Daoy (cell line): ENCODE measurements at regions not wholly inside any gene's neighbourhood (a gene's known extent, or its start where the extent isn't known, plus 50 kb on each side); places are given as distances from the start of the nearest gene placed in this dataset.

Experiments
- DNase-seq: peaks from one replicate; pipeline ENCODE4 v3.0.0-alpha.2; 2015; ENCODE audit warnings: low read depth

DNA sequence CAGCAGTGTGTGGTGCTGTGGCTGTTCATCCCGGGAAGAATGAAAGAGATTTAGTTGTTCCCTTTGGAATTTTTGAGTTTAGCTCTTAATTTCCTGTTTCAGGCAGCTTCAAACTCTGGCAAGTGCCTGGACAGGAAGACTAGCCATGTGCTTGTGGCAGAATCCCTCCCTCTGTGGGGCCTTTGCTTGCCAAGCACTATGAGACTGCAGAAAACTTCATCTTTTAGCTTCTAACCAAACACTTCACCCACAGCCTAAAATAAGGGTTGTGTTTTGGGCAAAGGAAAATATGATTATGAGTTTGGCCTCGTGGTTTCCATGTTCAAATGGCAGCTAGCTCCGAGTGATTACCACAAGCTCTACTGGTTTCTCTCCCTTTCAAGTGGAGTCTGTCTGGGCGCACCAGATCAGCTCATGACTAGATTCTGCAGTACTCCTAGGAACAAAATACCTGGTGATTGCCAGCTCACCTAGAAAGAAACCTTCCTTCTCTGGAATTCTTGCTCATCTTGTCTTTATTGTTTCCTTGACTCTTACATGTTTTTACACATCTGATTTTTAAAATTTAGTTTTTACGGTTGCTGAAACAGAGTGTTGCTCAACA lies 707.5 kb downstream of the SLITRK6 start:
- DNase-seq = no peak

DNA sequence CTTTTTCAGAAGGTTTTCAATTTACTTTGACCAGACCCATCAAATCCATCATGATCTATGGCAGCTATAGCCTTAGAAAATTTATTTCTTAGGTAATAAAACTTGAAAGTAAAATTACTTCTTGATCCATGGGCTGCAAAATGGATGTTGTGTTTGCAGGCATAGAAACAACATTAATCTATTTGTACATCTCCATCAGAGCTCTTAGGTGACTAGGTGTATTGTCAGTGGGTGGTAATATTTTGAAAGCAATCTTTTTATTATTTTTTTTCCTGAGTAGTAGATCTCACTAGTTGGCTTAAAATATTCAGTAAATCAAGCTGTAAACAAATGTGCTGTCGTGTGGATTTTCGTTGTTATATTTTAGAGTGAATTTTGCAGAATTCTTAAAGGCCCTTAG lies 710.0 kb downstream of the SLITRK6 start:
- no peak for DNase-seq

DNA sequence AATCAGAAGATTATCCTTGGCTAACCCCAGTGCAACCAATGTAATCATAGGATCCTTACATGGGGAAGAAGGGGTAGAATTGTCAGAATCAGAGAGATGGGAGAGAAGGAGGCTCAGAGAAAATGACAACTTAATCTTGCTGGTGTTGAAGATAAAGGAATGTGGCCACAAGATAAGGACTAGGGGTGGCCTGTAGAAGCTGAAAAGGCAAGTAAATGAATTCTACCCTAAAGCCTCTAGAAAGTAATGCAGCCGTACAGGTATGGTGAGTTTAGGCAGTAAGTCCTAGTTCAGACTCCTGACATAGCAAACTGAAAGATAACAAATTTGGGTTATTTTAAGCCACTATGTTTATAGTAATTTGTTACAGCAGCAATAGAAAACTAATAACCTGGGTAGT lies 718.5 kb downstream of the SLITRK6 start:
- no peak for DNase-seq

DNA sequence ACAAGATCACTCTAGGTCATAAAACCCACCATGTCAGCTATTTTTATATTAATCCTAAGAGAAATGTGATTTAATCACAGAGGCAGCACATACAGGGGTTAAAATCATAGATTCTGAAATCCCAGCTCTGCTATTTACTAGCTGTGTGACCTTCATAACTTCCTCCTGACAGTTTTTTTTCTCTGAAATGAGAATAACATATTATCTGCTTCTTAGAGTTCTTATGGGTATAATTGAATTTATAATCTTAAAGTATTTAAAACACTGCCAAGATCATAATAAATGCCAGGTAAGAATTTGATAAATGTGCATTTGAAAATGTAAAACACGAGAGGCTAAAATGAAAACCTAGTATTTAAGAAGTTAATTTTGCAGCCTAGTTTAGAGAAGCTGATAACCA lies 722.9 kb downstream of the SLITRK6 start:
- DNase-seq = no peak

DNA sequence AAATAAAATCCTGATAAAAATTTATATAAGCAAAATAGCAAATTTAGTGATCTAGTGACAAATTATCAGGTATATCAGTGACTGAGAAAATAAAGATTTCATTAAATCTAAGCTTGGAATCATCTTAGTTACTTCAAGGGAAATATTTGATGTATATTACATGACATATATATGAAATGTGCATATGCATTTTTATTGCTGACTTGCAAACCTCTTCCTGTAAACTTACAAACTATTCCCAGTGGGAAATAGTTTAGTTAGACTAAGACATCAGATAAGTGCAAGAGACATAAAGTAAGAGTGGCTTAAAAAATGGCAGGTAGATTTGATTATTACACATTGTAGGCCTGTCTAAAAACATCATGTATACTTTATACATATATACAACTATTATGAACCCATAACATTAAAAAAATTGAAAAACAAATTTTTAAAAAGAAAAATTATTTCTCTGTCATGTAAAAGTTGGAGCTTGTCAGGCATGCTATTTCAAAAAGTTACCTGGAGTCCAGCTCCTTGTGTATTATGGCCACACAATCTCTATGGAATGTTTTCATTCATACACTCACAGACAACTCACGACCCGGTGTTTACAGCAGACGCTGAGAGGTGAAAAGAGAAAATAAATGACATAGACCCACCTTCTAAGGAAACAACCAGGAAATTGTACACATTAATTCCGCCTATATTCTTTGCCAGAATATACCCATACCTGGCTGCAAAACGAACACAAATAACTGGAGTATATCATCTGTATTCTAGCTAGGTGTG lies 724.5 kb downstream of the SLITRK6 start:
- DNase-seq = no peak

DNA sequence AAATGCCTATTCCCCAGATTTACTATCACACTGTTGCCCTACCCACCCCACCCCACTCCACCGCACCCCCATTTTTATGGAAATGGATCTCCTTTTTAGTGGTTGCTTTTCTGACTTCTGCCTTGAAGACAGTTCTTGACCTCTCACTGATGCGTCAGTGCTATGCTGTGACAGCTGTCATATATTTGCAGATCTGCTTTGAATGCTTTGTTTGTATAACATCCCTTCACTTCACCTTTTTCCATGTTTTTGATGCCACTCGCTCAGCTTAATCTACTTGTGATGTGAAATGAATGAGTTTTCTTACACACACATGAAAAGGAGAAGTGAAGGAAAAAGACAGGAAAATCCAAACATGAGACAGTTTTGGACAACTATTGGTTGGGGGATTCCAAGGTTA lies 731.0 kb downstream of the SLITRK6 start:
- no peak for DNase-seq

DNA sequence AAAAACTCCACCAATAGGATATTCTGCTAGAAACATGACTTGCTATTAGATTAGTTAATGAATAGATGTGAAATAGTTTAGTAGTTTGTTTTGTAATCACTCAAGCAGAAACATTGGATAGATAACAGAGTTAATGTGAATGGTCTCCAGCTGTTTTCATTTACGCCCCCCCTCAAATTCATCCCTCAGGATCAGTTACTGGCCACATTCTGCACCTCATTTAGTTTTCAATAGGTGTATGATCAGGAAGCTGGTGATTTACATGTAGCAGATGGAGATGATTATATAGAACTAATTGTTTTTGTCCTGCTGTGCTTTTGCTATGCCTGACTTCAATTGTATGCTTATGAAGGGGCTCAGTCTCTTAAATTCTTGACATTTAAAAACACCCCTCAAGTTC lies 759.0 kb downstream of the SLITRK6 start:
- no peak for DNase-seq

DNA sequence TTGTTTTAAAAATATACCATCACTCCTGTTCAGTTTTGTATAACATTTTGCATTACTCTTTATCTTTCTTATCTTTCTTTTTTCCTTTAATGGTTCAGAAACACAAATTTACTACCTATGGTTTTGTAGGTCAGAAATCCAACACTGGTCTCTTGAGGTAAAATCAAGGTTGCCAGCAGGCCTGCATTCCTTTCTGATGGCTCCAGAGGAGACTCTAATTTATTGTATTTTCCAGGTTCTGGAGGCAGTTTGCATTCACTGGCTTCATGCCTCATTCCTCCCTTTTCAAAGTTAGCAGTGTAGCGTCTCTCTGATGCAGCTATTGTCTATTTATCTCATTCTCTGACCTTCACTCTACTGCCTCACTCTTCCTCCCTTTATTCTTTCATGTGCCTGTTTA lies 767.4 kb downstream of the SLITRK6 start:
- no peak for DNase-seq

DNA sequence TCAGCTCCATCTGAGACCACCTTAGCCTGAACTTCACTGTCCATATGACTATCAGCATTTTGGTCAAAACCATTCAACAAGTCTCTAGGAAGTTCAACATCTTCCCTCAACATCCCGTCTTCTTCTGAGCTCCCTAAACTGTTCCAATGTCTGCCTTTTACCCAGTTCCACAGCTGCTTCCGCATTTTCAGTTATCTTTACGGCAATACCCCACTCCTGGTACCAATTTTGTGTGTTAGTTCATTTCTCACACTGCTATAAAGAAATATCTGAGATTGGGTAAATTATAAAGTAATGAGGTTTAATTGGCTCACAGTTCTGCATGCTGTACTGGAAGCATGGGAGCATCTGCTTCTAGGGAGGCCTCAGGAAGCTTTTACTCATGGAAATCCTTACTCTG lies 771.2 kb downstream of the SLITRK6 start:
- no peak for DNase-seq

DNA sequence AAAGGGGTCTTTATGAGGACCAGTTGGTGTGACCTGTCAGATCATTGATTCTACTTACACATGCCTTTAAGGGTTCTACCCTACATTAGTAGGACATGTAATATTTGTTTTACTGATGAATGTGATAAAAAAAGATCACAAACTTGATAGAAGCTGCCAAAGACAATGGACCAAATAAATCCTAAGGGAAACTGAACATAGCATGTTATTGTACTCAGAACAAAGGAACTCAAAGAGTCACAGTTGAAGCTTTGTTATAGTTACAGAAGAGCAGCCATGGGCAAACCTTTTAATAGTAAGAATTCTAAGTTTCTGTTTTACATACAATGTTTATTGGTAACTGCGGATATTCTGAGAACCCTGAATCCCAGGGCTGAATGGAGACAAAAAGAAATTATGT lies 780.1 kb downstream of the SLITRK6 start:
- no peak for DNase-seq

DNA sequence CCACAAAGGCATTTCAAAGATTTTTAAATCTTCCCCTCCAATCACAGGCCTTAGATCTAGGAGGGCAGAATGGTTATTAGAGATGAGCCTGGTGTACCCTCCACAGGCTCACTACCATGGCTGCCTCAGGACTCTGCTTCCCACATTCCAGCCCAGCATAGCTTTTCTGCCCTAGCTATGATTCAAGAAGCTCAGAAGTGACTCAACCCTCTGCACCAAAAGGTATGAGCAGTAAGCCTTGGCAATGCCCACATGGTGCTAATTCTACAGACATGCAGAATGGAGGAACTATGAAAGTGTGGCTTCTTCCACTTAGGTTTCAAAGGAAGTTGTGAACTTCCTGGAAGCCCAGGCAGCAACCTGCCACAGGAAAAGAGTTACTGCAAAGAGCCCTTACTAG lies 786.2 kb downstream of the SLITRK6 start:
- no peak for DNase-seq

DNA sequence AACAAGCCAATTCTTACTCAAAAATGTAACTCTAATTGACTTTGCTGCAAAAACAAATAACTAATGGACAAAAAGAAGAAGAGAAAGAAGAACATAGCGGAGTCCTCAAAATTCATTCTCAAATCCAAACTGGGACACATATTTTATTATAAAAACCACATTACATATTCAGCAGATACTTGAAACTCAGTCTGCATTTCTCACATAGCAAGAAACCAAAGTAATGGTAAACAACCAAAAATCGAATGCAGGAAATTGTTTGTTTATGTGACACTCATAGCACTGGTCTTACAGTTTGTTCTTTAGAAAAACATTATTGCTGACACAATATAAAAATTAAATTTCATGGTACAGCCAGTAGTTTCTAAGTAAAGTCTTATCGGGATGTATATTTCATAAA lies 789.8 kb downstream of the SLITRK6 start:
- DNase-seq = no peak

DNA sequence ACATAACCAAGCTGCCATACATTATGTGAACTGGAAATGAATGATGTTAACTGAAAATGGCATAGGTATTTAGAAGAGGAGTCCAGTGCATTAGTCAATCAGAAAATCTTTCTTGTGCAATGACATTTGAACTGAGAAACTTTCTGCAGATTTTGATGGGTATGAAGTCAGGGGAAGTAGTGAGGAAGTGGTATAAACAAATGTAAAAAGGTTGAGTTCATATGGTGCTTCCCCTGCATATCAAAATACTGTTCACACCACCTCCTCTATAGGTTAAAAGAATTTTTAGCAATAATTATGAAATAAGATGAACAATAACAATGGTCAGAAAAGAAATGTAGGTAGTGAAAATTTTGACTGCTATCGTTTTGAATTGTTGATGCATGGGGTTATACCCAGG lies 800.0 kb downstream of the SLITRK6 start:
- no peak for DNase-seq

DNA sequence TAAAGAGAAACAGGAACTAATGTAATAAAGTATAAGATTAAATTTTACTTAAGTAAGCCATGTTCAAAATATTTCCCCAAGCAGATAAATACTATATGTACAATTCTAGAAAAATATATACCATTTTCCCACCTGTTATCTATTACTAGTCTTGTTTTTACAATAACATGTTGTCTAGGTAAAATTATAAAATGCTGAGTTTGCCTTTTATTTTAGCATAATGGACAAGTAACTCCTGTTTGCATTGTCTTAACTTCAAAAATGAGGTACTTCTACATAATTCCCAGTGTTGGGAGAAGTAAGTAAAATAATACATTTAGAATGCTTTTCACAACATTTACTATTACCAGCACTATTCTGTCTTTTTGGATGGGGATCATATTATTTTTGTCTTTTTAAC lies 800.5 kb downstream of the SLITRK6 start:
- no peak for DNase-seq

DNA sequence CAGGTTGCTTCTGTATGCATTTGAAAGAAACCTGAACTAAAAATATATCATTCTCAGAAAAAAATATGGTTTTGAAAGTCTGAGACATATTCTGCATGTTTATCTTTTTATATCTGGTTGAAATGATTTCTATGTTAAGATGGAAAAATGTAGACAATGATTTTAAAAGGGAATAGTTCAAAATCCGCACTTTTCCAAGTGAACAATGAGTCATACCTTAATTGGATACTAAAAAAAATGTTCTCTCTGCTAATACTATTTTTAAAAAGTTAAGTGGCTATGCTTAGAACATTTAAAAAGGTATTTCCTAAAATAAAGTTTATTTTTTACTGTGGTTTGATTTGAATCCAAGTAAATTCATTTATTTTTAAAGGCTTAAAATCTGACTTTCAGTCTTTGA lies 801.4 kb downstream of the SLITRK6 start:
- no peak for DNase-seq

DNA sequence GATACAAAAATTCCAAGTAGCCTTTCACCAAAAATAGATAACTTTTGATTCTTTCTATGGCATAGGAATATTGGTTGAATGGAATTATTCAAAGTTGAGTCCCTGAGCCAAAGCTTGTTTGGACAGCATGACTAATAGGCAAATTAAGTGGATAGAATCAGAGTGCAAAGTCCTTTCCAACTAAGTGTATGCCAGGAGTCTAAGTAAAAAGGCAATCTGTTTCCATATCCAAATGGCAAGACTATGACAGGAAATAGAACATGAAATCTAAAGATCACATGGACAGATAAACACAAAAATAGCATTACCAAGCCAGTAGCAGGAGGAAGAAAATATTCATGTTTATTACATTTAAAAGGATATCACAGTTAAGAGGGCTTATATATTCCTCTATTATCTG lies 804.6 kb downstream of the SLITRK6 start:
- DNase-seq = peak; percentile 1

DNA sequence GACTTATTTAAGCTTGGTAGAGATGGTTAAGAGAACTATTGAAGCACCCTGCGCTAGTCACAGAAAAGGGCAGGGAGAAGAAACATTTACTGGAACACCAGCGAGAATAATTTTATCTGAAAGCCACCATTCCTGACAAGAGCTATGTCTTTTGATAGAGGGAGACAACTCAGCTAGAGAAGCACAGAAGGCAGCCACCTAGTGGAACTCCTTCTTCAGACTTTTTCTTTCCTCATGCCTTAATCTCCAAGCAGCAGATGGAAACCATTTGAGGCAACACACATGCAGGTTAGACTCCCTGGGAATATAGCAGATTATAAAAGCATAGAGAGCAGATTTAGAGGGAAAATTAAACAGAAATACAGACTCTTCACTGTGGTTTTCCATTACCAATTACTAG lies 813.4 kb downstream of the SLITRK6 start:
- DNase-seq = no peak

DNA sequence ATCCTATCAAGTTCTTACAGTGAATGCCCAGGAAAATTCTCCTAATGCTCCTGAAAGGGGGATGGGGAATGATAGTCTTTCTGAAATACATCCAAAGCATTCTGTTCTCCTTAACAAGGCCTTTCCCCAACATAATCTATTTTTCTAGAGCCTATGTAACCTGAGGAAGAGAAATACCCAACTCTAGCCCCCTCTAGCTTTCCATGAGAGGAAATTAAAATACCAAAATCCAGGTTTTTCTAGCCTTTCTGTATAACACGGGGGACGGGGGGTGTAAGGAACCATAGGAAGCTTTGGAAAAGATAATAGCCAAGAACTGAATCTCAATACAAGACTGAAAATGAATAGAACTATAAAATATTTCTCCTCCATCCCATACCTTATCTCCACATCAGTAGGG lies 815.9 kb downstream of the SLITRK6 start:
- no peak for DNase-seq

DNA sequence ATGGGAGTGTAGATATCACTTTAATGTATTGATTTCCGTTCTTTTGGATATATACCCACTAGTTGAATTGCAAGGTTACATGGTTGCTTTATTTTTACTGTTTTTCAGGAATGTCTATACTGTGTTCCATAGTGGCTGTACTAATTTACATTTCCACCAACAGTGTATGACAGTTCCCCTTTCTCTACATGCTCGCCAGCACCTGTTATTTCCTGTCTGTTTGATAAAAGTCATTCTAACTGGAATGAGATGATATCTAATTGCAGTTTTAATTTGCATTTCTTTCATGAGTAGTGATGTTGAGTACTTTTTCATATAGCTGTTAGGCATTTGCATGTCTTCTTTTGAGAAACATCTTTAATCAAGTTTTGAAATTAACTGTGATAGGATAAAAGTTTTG lies 818.6 kb downstream of the SLITRK6 start:
- no peak for DNase-seq

DNA sequence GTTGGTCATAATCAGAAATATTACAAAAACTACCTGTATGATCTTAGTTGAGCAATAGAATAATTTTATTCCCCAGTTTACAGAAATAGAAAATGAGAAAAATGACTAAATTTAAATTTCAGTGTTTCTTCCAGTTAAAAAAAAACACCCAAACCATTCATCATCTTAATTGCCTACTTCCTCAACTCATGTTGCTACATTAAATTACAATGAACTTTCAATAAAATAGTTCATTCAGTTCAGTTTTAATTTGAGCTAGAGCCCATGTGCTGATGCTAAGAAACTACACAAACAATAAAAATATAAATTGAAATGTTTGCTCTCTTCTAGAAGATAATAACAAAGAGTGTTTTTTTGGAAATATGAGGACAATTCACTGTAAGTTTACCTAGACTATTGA lies 820.4 kb downstream of the SLITRK6 start:
- DNase-seq = no peak

DNA sequence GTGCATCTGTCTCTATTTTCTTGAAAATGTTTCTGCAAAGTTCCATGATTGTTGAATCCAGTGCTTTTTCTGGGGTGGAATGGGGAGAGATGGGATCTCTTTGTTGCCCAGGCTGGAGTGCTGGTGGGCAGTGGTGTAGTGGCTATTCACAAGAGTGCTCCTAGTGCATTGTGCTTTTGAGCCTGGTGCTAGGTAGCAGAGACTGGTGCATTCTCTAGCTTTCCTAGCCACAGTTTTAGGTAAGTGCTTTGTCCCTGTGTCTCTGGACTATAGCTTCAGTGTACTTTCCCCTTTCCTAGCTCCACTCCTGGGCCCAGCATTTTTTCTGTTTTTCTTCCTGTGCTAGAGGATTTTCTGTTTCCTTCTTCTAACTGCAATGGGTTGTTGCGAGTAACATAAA lies 825.6 kb downstream of the SLITRK6 start:
- DNase-seq = no peak

DNA sequence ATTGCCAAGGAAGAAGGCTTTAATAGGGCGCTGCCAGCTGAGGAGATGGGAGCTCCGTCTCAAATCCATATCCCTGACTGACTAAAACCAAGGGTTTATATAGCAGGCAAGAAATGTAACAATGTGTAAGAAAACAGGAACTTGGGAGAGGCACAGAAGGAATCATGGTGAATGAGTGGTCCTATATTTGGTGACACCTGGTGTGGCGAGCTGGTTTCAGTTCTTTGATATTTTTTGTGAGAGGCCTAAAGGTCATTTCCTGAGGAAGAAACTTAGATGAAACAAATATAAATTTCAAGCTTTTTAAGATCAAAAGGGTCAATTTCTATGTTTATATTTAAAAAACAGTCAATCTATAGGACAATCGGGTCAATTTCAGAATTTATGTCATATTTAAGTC lies 826.3 kb downstream of the SLITRK6 start:
- no peak for DNase-seq

DNA sequence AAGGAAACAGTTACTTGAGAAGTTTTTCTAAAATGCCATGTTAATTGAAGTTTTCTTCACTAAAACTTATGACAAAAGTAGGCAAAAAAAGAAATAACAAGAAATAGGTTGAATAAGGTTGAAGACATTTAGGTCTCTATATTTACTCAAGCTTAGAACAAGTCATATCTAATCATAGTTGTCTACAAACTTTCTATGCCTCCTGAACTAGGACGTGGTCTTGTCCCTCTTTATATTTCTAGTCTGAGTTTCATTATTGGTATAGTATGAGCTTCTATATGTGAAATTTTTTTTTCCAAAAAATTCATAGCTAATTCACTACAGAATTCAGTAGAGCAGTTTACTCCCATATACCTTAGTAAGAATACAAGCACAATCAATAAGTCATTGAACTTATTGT lies 836.4 kb downstream of the SLITRK6 start:
- no peak for DNase-seq

DNA sequence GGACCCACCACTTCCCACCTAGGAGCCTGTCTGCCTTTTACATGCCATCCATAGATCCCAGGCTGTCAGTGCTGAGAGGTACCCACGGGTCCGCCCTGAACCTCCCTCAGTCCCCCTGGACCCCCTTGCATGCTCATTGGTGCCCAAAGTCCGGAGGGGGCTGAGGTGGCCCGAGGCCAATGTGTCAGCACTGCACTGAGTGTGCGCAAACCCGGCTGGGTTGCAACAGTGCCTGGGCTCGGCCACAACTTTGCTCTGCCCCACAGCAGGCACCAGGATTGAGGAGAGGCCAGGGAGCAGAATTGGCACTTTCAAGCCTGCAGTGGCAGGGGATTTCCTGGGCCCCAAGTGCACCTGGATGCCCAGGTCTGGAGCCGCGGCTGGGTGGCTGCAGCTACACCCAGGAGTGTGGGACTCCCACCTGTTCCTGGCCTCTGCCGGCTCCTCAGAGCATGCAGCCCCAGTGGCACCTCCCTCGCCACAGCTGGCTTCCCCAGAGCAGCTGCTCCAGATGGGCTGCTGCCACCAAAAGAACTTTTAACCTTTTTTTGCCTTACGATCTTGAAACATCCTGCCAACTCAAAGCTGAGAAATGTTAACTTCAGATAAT lies 837.0 kb downstream of the SLITRK6 start:
- no peak for DNase-seq
